Stimulated activated CD4-positive, alpha-beta T cell treated with anti-CD3 and anti-CD28 coated beads, TNF-alpha, amount 100 ng/mL, for 48 hours (primary cell): ENCODE measurements at regions not wholly inside any gene's neighbourhood (a gene's known extent, or its start where the extent isn't known, plus 50 kb on each side); places are given as distances from the start of the nearest gene placed in this dataset.
"Not testable (repeated sequence)": the region's sequence is repeated elsewhere in the genome, so short reads cannot be mapped to it uniquely, and the experiment has no call there.

Experiments used
- DNase-seq, 3 donors: peaks; one replicate each; pipeline ENCODE4 v3.0.0-alpha.2; 2020; ENCODE audit warnings: low read depth in 3 of 3

DNA sequence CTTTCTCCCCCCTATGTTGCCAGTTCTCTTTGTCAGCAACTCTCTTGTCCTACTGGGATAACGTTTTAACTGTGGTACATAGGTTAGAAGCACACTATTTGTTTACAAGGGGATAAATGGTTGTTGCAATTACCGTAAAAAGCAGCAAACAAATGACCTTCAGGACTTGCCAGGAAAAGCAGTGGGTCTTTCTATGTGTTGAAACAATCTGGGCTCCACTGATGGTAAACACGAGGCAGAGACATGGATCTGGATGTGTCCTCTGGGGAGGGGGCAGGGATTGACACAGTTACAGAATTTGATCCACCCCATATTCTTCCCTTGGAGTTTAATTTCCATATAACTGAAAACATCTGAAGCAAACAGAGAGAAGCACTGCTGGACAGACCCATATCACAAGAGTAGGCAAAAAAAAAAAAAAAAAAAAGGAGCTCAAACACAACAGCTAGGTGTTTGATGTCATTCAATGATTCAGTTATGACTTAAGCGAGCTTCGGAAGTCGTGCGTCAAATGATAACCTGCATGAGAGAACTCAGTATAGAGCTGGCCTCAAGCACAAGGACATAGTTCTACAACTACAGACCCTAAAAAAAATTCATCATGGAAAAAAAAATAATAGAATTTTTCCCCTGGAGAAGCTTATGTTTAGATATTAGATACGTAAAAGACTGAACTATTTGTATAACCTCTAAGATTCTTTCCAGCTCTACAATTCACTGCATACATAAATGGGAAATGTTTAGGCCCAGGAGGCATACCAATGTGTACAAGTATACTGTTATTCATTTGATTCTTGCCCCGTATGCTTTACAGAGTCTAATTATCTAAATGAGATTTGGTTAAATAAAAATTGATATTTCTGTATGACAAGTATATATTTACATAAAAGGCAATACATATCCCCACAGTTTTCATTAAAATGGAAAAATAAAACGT is 127.7 kb downstream of the ALDH8A1 start:
- no peak for DNase-seq

DNA sequence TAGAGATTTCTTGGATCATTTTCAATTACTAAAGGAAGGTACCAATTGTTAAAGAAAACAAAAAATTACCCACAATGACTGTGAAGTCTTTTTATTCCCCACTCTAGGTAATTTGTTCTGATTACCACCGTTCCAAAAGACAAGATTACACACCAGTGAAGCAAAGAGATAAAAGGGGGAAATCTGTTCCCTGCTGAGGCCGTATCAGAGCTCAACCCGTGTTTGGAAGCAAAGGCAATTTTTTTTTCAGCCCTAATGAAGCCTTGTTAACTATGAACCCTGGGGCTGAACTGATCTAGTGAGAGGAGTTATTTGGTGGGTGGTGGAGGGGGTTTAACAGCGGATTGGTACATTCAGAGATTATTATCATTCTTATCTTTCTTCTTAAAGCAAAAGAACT is 128.5 kb downstream of the ALDH8A1 start:
- no peak for DNase-seq

DNA sequence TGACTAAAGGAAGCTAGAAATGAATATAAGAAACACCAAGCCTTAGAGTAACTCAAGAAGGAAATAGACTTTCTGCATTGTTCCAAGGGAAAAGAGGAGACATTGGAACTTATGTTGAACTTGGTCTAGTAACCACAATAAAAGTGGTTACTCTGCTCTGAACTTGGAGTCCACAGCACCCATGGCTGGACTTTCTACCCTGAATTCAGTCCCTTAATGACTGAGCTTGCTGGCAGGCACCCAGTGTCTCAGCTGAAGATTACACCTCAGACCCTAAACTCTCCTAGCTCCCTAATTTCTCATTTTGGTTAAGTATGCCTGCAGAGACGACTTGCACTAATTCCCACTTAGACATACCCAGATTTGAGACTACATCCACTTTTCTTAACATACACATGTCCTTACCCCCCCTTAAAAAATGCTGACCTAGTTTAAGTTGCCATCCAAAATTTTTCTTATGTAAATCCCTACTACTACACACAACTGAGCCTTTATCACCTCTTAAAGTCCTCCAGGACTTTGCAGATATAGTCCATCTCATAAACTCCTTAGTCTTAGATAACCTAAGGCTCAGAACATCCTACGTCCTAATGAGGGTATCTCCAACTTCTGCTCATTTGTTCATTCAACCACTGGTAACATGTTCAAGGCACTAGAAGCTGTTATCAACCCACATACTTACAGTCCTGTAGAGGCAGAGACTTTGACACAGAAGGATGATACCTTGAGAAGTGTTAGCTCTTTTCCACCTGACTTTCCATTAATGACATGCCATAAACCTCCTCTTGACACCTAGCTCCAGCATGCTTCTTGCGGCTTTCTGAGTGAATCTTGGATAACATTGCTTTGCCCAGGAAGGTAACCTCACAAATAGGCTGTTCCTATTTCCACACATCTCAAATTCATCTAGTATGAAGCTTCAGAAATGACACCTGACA is 129.8 kb downstream of the ALDH8A1 start:
- DNase-seq, result no peak

DNA sequence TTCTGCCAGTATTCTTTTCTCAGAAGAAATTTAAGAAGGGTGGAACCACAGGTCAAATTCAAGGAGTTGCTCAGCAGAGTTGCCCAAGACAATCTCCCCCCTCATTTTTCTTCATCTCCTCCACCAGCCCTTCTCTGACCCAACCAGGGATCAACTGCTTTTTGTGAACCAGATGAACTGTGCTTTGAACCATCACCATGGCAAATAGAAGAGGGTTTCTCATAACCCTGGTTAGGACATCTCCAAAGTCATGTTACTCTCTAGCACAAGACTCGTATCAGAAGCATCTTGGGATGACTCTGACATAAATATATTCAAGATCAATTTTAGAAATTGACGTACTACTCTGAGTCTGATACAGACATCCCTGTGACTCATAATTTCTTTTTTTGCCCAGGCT is 130.7 kb downstream of the ALDH8A1 start:
- DNase-seq, result no peak

DNA sequence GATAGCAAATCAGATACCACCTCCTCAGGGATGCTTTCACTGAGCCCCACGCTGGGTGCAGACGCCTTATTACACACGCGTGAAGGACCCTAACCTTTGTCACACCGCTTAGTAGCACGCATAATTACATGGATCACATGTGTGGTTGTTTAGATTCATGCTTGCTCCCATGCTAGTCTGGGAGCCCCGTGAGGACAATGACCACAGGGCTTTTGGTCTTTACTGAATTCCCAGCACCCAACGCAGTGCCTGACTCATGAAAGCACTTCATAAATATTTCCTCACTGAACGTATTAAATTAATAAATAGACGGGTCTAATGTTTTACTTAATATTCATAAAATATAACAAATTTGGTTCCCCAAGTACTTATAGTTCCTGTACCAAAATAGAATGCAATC is 132.5 kb downstream of the ALDH8A1 start:
- no peak for DNase-seq

DNA sequence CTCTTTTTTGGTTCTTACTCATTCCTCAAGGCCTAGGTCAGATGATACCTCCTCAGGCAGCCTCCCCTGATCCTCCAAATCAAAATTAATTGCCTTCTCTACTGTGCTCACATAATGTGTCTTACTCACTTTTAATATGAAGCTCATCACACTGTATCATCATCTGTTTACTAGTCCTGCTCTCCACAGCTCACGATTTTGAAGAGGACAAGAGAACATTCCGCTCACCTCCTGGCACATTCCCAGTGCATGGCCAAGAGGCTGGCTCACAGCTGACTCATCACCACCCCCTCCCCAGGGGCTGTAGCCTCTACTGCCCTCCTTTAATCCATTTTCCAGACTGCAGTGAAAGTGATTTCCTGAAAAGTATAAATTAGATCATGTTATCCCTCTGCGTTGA is 133.1 kb downstream of the ALDH8A1 start:
- no peak for DNase-seq

DNA sequence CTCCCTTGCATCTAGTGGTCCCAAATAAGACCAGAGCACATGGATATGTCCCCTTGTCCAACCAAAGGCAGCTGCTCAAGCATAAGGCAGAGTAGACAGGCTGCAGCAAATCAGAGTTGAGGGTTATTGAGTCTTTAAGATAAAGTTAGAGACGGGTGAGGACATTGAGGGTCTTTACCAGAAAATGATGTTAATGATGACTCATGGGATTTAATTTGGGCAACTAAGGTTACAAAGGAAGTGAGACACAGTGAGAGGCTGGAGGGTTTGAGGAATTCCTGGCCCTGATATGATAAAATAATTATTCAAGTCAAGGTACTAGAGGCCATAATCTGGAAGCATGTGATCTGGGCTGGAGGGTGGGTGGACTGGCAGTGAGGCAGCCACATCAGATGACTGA is 133.6 kb downstream of the ALDH8A1 start:
- no peak for DNase-seq

DNA sequence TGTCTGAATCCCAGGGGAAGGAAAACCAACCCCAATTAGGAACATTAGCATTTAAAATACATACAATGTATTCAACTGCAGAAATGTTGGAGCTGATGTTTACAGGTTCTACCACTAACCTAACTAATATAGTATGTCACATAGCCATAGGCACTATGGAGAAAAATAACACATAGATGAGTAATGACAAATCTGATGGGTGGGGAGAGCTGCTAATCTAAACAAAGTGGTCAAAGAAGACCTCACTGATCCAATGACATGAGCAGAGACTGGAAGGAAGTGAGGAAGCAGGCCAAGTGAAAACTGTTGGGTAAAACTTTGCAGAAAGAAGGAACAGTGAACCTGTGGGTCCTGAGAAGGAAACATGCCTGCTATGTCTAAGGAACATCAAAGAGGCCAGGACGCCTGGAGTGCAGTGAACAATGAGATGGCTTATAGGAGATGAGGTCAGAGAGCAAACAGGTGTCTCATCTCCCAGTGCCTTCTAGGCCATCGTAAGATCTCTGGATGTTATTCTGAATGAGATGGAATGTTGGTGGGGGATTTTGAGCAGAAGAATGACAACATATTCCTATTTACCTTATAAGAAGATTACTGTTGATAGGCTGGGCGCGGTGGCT is 135.7 kb downstream of the ALDH8A1 start:
- DNase-seq, result no peak

DNA sequence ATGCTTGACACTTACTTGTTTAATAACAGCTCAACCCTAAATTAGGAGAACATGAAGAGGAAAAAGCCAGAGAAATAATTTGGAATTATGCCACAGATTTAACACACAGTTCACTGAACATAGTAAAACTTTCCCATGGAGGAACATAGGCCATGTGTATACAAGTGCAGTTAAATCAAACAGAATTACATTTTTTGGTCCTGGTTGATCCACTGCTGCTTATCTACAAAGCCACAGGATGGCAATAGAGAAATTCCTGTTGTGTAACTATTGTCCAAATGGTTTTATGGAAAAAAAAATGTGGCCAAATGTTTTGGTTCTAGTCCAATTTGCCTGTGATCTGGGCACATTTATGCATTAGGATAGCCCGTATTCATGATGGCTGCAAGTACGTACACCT is 136.8 kb downstream of the ALDH8A1 start:
- DNase-seq, result no peak

DNA sequence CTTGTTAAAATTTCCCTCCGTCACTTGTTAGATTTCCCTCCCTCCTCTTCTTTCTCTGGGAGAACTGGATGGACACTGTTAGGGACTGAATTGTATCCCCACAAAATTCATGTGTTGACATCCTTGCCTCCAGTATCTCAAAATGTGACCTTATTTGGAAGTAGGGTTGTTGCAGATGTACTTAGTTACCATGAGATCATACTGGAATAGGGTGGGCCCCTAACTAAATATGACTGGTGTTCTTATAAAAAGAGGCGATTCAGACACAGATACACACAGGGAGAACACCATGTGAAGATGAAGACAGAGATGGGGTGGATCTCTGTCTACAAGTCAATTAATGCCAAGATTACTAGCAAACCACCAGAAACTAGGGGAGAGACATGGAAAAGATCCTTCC is 139.5 kb downstream of the ALDH8A1 start:
- no peak for DNase-seq

DNA sequence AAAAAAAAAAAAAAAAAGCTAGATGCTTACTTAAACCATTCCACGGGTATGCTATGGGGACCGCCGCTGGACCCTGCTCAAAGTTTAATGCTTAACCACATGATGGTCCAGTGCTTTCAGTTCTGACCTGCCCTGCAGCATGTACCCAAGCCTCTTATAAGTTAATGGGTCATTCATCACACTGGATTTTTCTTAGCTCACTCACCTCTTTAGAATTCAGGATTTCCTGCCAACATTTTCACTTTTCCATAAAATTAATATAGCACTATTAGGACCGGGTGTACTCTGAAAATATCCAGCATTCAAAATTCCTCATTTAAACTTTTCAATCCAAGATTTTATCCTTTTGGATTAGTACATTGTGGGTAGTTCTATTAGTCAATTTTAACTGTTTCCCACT is 140.8 kb downstream of the ALDH8A1 start:
- DNase-seq, result no peak

DNA sequence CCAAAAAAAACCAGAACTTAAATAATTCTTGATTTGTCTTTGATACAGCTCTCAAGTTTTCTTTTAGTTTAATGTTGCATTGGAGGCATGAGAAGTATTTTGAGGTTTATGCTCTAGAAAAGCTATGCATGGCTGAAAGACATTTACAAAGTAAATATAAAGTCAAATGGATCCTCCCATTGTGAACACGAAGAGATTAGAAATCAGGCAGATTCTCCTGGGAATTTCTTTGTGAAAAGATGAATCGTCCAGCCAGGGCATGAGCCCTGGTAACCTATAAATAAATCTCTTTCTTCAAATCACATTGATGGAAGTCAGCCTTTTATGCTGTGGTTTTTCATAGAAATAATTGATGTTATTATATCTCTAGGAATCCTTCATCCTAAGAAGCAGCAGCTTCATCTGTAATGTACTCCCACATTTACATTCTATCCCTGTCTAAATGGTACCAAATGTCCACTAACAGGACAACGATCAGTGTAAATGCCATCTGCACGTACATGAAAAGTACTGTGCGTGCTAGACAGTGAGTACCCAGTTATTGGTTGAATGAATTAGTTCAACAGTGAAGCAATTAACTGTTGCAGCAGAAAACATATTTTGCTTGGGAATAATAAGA is 143.6 kb downstream of the ALDH8A1 start:
- no peak for DNase-seq

DNA sequence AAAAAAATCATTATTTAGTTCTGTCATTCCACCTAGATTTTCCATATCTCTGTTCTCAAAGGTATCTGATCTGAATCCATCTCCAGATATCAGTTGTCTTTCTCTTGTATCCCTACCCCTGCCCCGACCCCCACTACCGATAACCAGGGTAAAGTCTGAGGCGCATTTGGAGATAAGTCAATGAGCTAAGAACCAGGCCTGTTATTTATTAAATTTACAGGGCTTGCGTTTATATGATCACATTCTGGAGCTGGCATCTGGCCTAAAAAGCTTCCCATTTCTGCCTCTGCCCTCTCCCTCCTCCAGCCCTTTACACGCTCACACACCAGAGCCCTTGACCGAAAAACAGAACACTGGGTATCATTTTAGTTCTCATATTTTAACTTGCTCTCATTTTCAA is 144.7 kb downstream of the ALDH8A1 start:
- DNase-seq, result no peak

DNA sequence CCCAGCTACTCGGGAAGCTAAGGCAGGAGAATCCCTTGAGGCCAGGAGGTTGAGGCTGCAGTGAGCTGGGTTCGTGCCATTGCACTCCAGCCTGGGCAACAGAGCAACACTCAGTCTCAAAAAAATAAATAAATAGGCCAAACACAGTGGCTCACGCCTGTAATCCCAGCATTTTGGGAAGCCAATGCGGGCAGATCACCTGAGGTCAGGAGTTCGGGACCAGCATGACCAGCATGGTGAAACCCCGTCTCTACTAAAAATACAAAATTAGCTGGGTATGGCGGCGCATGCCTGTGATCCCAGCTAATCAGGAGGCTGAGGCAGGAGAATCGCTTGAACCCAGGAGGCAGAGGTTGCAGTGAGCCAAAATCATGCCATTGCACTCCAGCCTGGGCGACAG is 145.6 kb downstream of the ALDH8A1 start:
- not testable (repeated sequence) for DNase-seq

DNA sequence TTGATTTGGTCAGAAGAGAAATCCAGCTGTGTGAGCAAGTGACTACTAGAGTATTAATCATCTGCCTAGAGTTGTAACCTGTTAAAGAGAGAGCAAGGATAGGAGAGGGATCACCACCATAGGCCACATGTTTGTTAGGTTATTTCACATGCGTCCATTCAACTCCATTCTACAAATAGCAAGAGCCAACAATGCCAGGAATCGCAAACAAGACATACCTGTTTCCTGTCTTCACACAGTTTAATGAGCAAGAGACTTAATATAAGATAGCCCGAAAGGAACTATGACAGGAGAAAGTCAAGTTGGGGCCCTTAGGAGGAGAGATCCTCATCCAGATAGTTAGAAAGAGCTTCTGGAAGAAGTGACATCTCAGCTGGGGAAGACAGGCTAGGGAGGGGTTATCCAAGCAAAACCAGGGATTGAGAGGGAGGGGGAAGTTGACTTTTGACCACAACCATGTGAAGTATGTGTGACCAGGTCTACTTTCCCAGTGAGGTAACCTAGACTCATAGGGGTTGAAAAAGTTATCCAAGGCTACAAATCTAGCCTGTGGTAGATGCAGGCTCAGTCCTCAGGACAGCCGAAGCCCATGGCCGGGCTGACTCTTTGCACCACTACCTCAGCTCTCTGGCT is 147.4 kb downstream of the ALDH8A1 start:
- DNase-seq, result no peak

DNA sequence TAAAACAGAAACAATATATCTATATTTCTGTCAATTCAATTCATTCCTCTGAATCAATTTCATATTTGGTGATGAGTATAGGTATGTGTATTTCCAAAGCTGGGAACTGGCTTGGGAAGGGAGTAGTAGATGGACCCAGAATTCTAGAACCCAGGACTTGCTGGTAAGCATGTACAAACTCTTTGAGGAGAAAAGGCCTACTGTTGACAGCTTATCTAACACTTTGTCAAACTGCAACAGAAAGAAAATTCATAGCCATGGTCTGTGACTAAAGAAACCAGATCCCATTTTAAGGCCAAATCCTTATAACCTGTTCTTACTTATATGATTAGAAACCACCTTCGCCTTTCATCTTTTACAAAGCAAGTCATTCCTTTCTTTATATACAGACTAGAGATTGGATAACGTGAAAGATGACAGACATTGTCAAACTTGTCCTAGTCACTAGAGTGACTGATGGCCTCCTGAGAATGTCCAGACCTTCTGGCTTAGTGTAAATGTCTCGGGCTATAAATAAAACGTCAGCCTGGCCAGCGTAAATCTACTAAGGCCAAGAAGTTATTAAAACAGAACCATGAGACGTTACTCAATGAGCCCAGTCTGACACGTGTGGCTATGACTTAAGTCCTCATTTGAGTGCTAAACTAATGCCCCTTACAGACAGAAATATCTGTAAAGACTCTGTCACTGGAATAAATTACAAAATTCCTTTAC is 152.3 kb downstream of the ALDH8A1 start:
- no peak for DNase-seq

DNA sequence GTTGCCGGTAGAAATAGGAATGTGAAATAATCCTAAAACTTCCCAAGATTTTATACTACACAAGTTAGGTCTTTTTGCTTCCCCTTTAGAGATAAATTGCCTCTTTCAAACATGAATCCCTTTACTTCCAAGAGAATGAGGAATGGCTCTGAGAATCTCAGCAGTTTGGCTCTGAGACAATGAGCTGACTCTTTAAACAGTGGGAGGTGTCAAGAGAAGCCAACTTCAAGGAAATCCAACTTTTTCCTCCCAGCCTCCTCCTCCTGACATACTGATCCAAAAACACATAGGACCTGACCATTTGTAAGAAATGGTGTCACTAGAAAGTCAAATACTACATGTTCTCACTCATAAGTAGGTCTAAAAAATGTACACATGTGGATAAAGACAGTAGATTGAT is 154.2 kb downstream of the ALDH8A1 start:
- no peak for DNase-seq

DNA sequence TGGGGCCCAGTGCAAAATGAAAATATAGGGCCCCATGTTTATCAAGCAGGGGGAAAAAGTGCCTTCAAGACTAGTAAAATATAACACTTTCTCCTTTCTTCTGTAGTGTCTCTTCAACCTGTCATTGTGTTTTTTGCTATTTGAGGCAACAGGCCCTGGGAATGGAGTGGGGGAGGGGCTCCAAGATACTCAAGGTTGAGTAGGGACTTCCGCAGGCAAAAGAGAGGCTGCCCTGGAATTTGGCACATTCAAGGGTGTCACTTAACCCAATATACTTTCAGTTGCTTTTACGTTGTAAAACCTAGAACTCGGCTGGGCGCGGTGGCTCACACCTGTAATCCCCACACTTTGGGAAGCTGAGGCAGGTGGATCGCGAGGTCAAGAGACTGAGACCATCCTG is 154.9 kb downstream of the ALDH8A1 start:
- DNase-seq, result no peak

DNA sequence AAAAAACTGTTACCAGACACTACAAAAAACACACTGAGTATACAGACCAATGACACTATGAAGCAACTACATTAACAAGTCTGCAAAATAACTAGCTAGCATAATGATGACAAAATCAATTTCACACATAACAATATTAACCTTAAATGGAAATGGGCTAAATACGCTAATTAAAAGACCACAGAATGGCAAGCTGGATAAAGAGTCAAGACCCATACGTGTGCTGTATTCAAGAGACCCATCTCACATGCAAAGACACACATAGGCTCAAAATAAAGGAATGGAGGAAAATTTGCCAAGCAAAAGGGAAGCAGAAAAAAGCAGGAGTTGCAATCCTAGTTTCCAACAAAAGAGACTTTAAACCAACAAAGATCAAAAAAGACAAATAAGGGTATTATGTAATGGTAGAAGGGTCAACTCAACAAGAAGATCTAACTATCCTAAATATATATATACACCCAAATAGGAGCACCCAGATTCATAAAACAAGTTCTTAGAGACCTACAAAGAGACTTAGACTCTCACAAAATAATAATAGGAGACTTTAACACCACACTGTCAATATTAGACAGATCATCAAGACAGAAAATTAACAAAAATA is 158.6 kb downstream of the ALDH8A1 start:
- not testable (repeated sequence) for DNase-seq

DNA sequence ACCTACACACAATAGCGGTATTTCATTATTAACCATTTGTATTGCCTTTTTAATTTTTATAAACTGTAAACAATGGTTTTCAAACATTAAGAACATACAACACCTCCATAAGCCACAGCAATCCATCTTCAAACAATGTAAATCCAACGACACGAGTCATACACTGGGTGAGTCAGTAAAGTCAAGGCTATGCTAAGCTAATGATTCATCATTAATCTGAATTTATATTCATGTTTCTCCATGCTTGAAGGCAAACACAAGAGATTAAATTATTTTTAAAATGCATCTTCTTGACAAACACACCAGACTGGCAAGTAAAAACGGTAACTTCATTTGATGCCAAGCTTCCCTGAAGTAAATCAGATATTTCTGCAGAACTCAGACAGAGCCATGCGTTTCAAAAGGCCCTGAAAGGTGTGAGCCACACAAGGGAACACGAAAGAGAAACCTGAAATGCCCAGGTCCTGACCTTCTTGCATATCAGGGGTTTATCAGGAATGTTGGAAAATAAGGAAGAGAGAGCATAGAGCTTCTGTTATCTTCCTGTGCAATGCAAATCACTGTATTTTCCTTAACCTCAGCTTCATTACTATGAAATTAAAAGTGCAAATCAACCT is 162.5 kb downstream of the ALDH8A1 start:
- DNase-seq, result no peak
